Activated B cell treated with CpG ODN at 0.5 μM for 24 hours (primary cell): ENCODE measurements at regions not wholly inside any gene's neighbourhood (a gene's known extent, or its start where the extent isn't known, plus 50 kb on each side); places are given as distances from the start of the nearest gene placed in this dataset.

ENCODE experiments used
- ATAC-seq: fragments of 200-7000 bp; cut with Tn5 transposase; one replicate; pipeline ENCODE4 v1.10.0; 2021; ENCODE audit warnings: low read depth, mild to moderate bottlenecking, moderate library complexity
- CTCF ChIA-PET: fragments of 350-600 bp; sonication (Branson Sonifier 250); formaldehyde crosslinking; loops from one replicate; lab custom pipeline; 2021; ENCODE audit warnings: antibody characterized with exemption; lab: Charles Lee
- POLR2A ChIA-PET: fragments of 350-600 bp; sonication (Branson Sonifier 250); formaldehyde crosslinking; loops from one replicate; lab custom pipeline; 2021; ENCODE audit warnings: antibody characterized with exemption; lab: Charles Lee
- DNase-seq: peaks from one replicate; pipeline ENCODE4 v3.0.0; 2022
- H3K27ac Mint-ChIP-seq: one replicate; pipeline ENCODE4 v1.8.0; 2020; ENCODE audit warnings: mixed read lengths
- H3K27me3 Mint-ChIP-seq: one replicate; pipeline ENCODE4 v1.8.0; 2021; ENCODE audit warnings: mixed read lengths
- H3K36me3 Mint-ChIP-seq: one replicate; pipeline ENCODE4 v1.8.0; 2021; ENCODE audit warnings: low read depth, mixed read lengths
- H3K4me1 Mint-ChIP-seq: one replicate; pipeline ENCODE4 v1.8.0; 2021; ENCODE audit warnings: mixed read lengths
- H3K4me3 Mint-ChIP-seq: one replicate; pipeline ENCODE4 v1.8.0; 2020; ENCODE audit warnings: mild to moderate bottlenecking, mixed read lengths
- H3K9me3 Mint-ChIP-seq: one replicate; pipeline ENCODE4 v1.8.0; 2020; ENCODE audit warnings: mixed read lengths
- intact Hi-C: fragments of 100-400 bp; cut with micrococcal nuclease; formaldehyde crosslinking; loops from one replicate; pipeline ENCODE4 v1.15.1; 2024
- TF ChIP-seq, protein P1 (sequence below): fragments of 200-600 bp; IDR thresholded peaks from one replicate; pipeline ENCODE4 v1.8.0; 2022; ENCODE audit warnings: antibody characterized with exemption, mild to moderate bottlenecking

GRCh38 chr4:164571593-164572390, 182.1 kb upstream of the SMIM31 start:
- ChIA-PET POLR2A (no interaction called here), CTCF (no interaction called here)
- Mint-ChIP-seq H3K27me3 (no peaks in the 10 kb centered on the region), H3K36me3 (no peaks in the 10 kb centered on the region), H3K9me3 (peaks cover 6% of the 10 kb centered on the region), H3K4me3 (no peak overlapping the region), H3K4me1 (no peaks in the 10 kb centered on the region), H3K27ac (no peak overlapping the region)
- intact Hi-C loops: no loop called here
- TF ChIP-seq, protein P1, sequence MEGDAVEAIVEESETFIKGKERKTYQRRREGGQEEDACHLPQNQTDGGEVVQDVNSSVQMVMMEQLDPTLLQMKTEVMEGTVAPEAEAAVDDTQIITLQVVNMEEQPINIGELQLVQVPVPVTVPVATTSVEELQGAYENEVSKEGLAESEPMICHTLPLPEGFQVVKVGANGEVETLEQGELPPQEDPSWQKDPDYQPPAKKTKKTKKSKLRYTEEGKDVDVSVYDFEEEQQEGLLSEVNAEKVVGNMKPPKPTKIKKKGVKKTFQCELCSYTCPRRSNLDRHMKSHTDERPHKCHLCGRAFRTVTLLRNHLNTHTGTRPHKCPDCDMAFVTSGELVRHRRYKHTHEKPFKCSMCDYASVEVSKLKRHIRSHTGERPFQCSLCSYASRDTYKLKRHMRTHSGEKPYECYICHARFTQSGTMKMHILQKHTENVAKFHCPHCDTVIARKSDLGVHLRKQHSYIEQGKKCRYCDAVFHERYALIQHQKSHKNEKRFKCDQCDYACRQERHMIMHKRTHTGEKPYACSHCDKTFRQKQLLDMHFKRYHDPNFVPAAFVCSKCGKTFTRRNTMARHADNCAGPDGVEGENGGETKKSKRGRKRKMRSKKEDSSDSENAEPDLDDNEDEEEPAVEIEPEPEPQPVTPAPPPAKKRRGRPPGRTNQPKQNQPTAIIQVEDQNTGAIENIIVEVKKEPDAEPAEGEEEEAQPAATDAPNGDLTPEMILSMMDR: no peak
- DNase-seq: no peak
- ATAC-seq: no peak

GRCh38 chr4:164572877-164573279, 181.1 kb upstream of the SMIM31 start:
- Mint-ChIP-seq H3K9me3 (peaks cover 6% of the 10 kb centered on the region), H3K27ac (no peak overlapping the region), H3K4me3 (no peak overlapping the region), H3K36me3 (no peaks in the 10 kb centered on the region), H3K4me1 (no peaks in the 10 kb centered on the region), H3K27me3 (no peaks in the 10 kb centered on the region)
- DNase-seq (no peak), ATAC-seq (no peak)
- ChIA-PET CTCF (no interaction called here), POLR2A (no interaction called here)
- TF ChIP-seq, protein P1: no peak
- intact Hi-C loops: no loop called here

DNA sequence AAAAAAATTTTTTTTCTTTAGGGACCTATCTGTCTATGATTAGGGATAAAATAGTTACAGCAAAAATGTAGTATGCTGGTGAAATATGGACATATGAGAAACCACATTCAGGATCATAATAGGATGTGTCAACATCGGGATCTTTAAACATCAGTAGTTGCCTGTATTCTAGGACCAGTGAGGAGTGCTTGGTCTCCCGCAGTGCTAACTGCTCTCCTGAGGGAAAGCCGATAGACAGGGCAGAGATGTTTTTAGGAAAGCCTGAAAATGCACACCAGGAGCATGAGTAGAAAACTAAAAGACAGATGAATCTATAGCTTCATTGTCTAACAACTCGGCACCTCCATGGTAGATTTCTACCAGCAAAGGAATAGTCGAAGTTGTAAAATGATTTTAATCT, 178.1 kb upstream of the SMIM31 start:
- Mint-ChIP-seq H3K4me3 (no peak overlapping the region), H3K27ac (no peak overlapping the region), H3K27me3 (no peaks in the 10 kb centered on the region), H3K4me1 (no peaks in the 10 kb centered on the region), H3K9me3 (peaks cover 4% of the 10 kb centered on the region), H3K36me3 (no peaks in the 10 kb centered on the region)
- no peak for DNase-seq
- TF ChIP-seq, protein P1: no peak
- intact Hi-C loops: no loop called here
- ChIA-PET CTCF (no interaction called here), POLR2A (no interaction called here)
- ATAC-seq: no peak

GRCh38 chr4:164579270-164579942, 174.5 kb upstream of the SMIM31 start:
- Mint-ChIP-seq H3K27me3 (no peaks in the 10 kb centered on the region), H3K4me3 (no peak overlapping the region), H3K4me1 (no peaks in the 10 kb centered on the region), H3K36me3 (no peaks in the 10 kb centered on the region), H3K9me3 (peaks cover 7% of the 10 kb centered on the region), H3K27ac (no peak overlapping the region)
- TF ChIP-seq, protein P1: no peak
- DNase-seq (no peak), ATAC-seq (no peak)
- intact Hi-C loops: no loop called here
- ChIA-PET POLR2A (no interaction called here), CTCF (no interaction called here)

GRCh38 chr4:164591666-164592065, 162.3 kb upstream of the SMIM31 start:
- POLR2A ChIA-PET: no interaction called here
- intact Hi-C loops: no loop called here
- TF ChIP-seq, protein P1: no peak
- CTCF ChIA-PET: no interaction called here
- no peak overlapping the region for H3K27ac Mint-ChIP-seq
- no peak for ATAC-seq
- H3K4me1 Mint-ChIP-seq: no peaks in the 10 kb centered on the region
- no peaks in the 10 kb centered on the region for H3K36me3 Mint-ChIP-seq
- no peaks in the 10 kb centered on the region for H3K27me3 Mint-ChIP-seq
- peaks cover 5% of the 10 kb centered on the region for H3K9me3 Mint-ChIP-seq
- no peak overlapping the region for H3K4me3 Mint-ChIP-seq
- DNase-seq: no peak
